ENCODE measurements at regions not wholly inside any gene's neighbourhood (a gene's known extent, or its start where the extent isn't known, plus 50 kb on each side); places are given as distances from the start of the nearest gene placed in this dataset.
"Not testable (repeated sequence)": the region's sequence is repeated elsewhere in the genome, so short reads cannot be mapped to it uniquely, and the experiment has no call there.

DNA sequence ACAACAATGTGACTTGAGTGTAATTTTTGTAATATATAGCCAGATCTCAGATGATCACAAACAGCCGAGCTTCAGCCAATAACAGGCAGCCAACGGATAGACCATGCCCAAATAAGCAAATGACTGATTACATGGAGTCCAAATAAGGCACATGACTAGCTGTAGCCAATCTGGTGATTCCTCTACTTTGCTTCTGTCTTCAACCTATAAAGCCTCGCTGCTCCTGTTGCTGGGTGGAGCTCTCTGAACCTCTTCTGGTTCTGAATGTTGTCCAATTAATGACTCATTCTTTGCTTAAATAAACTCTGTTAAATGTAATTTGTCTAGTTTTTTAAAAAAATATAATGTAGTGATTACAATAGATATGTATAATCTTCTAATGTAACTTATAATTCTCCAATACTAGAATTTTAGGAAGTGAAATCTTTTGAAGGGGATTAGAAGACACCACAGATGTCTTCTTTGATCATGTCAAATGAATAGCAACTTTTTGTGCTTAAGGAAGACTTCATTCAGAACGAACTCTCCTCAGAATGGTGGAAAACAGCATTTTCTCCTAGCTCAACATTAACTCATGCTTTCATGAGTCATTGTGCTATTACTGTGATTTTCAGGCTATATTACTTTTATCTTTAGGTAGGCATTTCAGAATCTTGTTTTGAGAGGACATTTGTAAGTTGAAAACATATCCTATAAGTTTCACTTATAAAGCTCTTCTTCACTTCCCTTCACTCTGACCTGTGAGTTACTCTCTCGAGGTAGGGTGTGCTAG, 857.8 kb upstream of the B3GALT2 start:
- DNase-seq, result no peak

DNA sequence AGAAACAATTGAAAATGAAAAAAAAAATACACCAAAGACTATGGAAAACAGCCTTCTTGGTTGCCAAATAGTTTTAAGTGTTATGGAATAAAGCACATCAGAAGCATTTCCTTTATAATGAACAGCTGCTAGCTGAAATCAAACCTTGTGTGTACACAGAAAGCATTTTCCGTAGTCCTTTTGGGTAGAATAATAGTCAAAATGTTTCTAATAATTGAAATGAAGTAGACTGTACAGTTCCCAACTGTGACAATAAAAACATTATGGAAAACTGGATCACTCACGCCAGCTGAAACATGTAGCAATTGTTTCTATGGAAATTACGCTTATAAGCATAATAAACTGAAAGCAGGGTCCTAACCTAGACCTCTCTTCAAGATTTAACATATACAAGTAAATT, 856.3 kb upstream of the B3GALT2 start:
- no peak for DNase-seq

DNA sequence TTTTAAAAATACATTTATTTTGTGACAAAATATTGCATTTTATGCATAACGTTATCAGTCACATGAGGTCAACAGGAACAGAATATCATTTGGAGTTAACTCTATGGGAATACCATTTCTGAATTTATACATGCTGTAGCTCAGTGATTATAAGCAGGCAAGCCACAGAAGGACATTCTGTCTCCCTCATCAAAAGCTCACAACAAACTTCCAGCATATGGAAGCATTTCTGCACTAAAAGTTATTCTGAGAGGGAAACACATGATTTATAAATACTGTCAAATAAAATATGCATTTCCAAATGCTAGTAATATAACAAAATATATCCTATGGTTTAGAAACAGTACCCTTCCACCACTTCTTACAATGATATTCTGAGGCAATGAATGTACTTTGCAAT, 854.1 kb upstream of the B3GALT2 start:
- no peak for DNase-seq

DNA sequence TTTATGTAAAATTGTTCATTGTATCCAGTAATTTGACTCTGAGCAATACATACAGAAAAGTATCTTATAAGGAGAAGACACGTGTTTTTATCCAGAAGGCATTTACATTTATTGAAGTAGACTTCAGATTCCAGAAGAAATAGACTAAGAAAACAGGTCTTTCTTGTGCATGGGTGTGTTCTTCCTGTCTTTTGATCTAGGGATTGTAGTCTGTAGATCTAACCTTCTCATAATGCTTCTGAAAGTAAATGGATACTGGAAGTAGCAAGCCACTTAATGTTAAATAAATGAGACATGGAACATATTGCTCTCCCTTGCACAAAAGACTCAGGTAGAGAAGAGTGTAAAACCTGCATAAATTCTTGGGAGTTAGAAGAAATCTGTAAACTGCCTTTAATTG, 853.2 kb upstream of the B3GALT2 start:
- DNase-seq, result no peak

DNA sequence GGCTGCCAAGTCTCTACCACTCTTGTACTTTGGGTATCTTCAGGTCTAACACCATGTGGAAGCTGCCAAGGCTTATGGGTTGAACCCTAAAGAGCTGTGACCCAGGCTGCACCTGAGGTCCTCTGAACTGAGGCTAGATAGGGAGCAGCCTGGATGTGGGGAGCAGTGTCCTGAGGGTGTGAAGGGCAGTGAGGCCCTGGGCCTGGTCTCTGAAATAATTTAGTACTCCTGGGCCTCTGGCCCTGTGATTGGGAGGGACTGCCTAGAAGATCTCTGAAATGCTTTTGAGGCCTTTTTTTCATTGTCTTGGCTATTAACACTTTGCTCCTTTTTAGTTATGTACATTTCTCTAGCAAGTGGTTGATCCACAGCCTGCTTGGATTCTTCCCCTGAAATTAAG, 847.2 kb upstream of the B3GALT2 start:
- no peak for DNase-seq

DNA sequence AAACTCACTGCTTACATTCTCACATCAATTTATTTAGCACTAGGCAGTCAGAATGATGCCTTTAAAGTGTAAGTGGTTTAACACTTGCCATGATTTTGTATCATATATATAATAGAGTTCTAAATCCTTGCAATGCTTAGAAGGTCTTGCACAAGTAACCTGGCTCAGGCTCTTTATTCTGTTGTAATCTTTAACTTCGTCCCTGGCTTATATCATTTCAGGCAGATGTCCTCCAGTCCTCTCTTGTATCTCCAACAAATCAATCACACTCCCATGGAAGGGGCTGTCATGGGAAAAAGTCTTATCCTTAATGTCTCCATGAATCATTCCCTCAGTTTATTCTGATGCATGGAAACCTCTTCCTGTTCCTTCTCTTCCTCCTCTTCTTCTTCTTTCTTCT, 841.6 kb upstream of the B3GALT2 start:
- DNase-seq, result no peak

DNA sequence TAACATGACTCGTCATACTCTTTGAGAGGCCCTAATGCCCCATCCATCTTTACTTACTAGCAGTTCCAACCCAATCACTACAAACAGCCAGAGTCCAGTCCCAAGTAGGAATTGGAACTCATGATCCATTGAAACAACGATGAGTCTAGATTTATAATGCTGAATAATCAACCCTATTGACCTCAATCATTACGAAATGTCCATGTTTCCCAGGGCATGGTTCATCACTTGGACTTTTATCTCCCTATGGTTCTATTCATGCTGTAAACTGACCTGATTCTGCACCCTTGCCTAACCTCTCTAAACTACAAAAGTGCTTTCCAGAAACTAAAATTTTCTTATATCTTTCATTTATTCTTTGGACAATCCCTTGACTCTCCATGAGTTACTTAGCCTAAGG, 840.0 kb upstream of the B3GALT2 start:
- DNase-seq, result no peak

DNA sequence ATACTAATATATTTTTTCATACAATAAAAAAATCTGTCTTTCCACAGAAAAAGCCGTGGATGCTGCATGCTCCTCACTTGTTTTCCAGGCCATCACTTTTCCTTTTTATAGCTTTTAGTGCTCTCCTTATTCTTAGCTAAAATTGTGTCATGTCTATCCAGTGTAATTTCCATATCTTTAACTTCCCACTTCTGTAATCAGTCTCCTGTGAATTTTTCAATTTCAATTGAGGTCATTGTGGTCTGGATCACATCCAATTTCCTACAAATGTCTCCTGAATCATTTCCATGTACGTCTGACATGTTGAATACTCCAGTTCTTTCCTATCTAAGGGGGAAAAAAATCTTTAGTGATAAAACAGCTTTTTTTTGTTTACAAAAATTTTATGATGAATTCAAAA, 838.2 kb upstream of the B3GALT2 start:
- DNase-seq, result no peak

DNA sequence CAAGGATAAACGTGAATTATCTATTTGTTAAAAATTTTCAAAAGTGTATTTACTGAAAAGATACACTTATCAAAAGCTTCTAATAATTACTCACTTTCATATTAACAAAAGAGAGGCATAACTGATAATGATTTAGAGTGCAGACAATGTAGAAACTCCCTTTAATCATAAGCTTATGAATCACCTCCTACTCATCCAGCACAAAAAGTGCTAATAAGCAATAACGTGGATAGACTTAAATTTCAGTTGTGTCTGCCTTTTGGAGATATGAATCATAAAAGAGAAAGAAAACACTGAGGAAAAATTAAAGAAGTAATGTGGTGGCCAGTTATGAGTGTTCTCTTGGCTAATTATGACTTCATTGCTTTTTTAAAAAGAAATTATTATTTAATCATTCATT, 827.6 kb upstream of the B3GALT2 start:
- DNase-seq, result no peak

DNA sequence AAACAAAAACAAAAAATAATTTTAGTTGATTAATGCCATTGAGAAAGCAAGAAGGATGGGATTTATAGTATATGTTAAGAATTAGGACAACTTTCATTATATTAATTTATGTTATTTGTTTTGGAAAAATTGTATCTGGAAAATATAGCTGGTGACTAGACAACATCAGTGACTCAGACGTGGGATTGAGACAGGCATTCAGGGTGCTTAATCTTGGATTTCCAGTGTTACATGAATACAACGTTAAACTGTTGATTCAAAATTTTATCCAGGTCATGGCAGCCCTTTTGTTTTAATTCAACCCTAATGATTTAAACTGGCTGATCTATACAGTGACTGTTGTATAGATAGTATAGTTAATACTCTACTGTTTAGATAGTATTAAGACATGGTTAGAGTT, 827.1 kb upstream of the B3GALT2 start:
- DNase-seq, result no peak

DNA sequence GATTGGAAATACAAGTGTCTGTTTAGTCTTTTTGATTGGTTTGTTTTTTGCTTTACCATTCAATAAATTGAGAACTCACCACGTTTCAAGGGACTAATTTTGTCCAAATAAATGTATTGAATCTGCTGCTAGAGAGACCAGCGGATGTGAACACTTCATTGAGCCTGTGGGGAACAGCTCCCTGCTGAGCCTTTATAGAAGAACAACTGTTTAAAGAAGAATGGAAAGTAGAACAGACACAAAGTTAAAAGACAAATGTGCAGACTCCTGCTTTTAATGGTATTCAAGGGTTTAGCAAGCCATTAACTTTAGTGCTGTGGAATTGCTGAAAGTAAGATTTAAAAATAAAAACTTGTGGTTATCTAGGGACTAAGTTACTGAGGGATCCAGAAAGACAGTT, 817.7 kb upstream of the B3GALT2 start:
- DNase-seq, result no peak

DNA sequence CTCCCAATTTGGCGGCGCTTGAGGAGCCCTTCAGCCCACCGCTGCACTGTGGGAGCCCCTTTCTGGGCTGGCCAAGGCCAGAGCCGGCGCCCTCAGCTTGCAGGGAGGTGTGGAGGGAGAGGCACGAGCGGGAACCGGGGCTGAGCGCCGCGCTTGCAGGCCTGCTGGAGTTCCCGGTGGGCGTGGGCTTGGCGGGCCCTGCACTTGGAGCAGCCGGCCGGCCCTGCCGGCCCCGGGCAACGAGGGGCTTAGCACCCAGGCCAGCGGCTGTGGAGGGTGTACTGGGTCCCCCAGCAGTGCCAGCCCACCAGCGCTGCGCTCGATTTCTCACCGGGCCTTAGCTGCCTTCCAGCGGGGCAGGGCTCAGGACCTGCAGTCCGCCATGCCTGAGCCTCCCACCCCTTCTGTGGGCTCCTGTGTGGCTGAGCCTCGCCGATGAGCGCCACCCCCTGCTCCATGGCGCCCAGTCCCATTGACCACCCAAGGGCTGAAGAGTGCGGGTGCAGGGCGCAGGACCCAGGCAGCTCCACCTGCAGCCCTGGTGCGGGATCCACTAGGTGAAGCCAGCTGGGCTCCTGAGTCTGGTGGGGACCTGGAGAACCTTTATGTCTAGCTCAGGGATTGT, 815.4 kb upstream of the B3GALT2 start:
- DNase-seq, result not testable (repeated sequence)

DNA sequence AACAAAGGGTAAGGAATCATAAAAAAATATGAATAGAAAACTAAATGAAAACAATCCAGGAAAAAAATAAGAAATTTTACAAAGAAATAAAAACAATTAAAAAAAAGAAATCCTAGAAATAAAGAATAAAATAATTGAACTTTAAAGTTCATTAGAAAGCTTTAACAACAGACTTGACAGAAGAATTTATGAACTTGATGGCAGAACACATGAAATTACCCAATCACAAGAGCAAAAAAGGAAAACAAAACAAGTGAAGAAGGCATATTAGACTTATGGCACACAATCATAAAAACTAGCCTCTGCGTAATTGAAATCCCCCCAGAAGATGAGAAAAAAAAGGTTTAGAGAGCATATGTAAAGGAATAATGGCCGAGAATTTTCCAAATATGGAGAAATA, 802.5 kb upstream of the B3GALT2 start:
- no peak for DNase-seq

DNA sequence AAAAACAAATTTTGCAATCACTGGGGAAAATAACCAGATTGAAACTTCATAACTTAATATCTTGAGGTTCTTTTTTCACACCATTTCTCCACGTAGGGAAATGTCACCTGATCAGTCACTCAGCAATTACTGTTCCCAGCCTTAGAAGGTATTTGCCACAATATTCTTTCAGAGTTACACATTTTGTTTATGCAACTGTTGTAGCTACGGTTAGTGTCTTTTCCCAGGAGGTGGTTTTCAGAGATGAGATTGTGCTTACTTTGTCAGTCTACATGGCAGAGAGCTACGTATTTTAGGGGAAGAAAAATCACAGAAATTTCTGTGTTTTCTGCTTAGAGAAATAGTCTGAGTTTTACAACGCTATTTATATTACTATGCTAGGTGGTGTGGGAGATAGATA, 792.8 kb upstream of the B3GALT2 start:
- DNase-seq, result no peak

DNA sequence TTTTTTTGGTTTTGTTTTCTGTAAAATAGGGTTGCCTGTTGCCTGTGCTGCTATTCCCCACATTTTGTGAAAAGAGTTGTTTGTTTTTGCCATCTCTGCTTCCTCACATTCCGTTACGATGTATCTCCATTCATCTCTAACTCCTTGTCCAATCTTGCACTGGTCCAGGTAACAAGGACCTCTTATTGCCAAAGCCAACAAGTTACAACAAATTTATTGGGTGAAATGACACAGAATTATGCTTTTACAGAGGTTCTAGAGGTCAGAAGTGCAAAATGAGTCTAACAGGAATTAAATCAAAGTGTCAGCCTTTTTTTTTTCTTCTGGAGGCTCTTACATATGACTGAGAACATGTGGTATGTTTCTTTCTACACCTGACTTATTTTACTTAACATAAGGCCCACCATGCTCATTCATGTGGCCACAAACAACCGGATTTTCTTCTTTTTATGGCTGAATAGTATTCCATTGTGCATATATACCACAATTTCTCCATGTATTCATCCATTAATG, 787.9 kb upstream of the B3GALT2 start:
- no peak for DNase-seq

DNA sequence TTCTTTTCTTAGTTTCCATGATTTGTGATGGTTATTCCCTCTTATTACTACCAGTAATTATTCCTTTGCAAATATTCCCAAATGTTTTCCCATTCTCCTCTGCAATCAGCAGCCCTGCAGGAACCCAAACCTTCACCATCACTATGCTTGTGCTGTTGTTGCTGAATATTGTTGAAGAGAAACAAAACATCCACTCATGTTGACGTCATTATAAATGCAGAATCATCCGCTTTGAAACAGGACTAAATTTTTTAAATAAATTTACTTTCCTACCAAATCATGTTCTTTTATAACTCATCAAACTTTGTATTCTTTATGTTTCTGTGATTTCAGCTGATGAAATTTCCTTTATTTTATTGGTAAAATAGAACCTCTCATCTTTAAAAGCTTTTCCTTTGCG, 787.0 kb upstream of the B3GALT2 start:
- no peak for DNase-seq

DNA sequence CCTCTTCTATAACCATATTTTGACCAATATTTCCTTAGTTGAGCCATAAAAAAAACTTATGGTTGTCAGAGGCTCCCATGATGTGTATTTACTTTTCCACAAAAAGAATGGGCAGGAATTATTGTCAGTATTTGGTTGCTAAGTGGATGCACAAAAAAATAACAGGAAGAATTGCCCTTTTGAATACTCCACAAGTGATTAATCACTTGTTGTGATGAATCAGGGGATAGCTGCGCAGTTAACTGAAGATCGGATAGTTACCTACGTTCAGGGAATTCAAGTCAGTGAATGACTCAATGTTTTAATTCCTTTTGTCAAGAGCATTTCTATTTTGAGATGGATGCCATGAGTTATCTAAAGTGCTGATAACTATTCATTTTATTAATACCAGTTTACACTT, 785.2 kb upstream of the B3GALT2 start:
- DNase-seq, result no peak

DNA sequence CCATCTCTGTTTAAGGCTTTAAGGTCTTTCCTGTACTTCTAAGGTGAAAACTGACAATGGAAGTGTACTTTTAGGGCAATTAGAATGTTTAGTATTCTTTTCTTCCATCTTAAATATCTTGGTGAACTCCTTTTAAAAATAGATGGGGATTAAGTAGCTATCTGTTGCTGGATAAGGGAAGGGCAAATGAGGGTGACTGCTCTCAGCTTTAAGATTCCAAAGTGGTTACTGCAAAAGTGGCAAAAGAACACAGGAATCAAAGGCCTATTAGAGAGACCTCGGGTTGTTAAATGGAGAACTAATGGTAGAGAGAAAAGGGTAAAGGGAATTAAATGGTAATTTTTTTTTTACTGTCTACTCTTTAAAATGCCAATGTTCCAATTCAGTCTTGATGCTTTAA, 774.1 kb upstream of the B3GALT2 start:
- DNase-seq, result no peak

DNA sequence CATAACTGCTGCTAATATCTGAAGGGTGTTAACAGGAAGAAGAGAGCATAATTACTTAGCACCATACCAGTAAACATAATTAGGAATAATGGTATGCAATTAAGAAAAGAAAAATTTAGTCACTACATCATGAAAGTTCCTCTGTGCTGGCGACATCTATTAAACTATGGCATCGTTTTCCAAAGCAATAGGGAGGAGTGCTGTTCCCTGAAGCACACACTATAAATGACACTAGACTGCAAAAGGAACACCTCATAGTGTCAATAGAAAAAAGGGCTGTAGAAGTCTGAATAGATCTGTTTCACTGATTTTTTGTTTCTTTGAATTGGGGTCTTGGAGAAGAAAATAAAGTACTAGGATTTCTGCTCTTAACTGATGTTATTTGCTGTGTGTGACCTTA, 773.6 kb upstream of the B3GALT2 start:
- DNase-seq, result no peak

DNA sequence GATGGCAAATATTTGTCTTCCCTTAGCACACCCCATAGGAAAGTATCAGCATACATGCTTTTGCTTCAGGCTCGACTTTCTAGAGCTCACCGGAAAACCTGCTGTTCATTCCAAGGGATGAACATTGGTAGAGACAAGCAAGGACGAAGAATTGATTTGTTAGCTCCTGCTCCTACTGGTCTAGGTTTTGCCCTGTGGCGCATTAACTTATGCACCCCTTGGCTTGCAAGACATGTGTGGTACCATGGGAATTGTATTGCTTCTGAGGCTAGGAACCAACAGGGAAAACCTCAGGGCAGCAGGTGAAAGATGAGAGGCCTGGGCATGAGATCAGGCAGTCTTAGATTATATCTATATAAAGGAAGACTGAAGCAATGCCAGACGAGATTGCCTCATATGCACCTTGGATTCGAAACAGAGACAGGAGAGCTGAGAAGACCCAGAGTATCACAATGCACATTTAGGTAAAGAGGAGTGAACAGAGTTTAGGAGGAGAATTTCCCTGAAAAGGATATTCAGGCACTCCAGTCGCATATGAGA, 771.2 kb upstream of the B3GALT2 start:
- DNase-seq, result no peak

DNA sequence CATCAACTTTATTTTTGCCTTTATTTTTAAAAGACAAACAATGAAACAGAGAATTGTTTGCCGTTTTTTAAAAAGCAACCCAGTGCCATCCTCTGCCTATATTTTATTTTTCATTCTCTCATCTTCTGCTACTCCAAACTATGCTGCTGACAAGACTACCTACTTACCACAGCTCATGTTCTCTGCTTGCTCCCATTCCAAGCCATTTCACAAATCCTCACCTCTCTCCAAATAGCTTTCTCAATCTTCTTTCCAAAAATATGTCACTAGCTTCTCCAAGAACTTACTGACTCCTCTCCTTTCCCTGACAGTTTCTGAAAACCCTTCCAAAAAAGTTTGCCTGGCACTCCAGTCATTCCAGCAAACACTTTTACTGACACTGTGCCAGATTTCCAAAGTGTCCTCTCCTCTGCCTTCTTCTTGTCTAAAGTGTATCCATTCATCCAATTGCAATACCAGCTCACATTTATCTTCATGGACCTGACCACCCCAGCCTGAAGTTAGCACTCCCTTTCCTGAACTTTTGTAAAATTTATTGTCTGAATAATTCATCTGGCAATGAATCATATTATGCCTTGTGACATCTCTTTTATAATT, 766.5 kb upstream of the B3GALT2 start:
- no peak for DNase-seq

DNA sequence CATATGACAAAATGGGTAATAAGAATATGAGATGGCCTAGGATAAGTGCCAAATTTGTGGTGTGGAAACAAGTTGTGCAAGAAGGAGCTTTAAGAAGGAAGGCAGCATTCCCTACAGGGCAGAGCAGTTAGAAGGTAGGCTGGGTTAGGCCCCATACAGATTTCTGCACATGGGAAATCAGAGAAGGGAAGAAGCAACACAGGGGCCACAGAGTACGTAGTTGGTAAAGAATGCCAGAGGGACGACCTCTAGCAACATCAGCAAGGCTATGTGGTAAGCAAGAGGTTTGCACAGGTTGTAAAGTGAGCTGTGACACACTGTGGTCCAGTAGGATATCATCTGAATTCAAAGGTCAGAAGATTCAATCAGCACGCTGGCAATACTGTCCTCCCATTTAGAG, 765.6 kb upstream of the B3GALT2 start:
- DNase-seq, result no peak

DNA sequence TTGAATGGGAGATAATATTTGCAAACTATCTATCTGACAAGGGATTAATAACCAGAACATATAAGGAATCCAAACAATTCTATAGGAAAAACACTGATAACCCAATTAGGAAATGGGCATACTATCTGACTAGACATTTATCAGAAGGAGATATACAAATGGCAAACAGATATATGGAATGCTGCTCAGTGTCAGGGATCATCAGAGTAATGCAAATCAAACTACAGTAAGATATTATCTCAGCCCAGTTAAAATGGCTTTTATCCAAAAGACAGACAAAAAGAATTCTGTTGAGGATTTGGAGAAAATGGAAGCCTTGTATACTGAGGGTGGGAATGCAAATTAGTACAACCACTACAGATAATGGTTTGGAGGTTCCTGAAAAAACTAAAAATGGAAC, 758.0 kb upstream of the B3GALT2 start:
- DNase-seq, result no peak

DNA sequence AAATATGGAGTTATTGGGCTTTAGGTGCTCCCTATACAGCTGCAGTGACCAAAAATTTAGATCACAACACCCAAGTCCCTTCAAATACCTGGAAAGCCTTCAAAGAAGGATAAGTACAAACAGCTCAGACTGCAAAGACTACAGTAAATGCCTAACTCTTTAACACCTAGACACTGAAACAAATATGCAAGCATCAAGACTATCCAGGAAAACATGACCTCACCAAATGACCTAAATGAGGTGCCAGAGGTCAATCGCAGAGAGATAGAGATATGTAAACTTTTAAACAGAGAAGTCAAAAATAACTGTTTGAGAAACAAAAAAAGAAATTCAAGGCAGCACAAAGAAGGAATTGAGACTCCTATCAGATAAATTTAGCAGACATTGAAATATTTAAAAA, 753.8 kb upstream of the B3GALT2 start:
- no peak for DNase-seq

All from activated CD4-positive, alpha-beta T cell treated with anti-CD3 and anti-CD28 coated beads, Interleukin-10, Interleukin-2, amounts not matched to agents 100 ng/mL and 50 ng/mL, durations not matched to agents 16 hours and 8 hours (primary cell).